WTC11 (cell line): ENCODE measurements at regions not wholly inside any gene's neighbourhood (a gene's known extent, or its start where the extent isn't known, plus 50 kb on each side); places are given as distances from the start of the nearest gene placed in this dataset.

Experiments used
- JUN ChIP-seq: sonication (generic); formaldehyde crosslinking; IDR thresholded peaks from 2 replicates; pipeline ENCODE4 v1.8.0; 2023; ENCODE audit warnings: mild to moderate bottlenecking, missing genetic modification reagents
- ZNF121 ChIP-seq: sonication (generic); formaldehyde crosslinking; IDR thresholded peaks from 2 replicates; pipeline ENCODE4 v1.8.0; 2023; ENCODE audit warnings: missing genetic modification reagents
- TF ChIP-seq, protein P1 (sequence below): fragments of 200-600 bp; IDR thresholded peaks from 2 replicates; pipeline ENCODE4 v1.8.0; 2022; ENCODE audit warnings: antibody characterized with exemption
- TF ChIP-seq, protein P2 (sequence below): sonication (generic); formaldehyde crosslinking; conservative IDR thresholded peaks from 2 replicates; pipeline ENCODE4 v1.8.1; 2022; ENCODE audit warnings: mild to moderate bottlenecking, missing genetic modification reagents
- TF ChIP-seq, protein P3 (sequence below): sonication (generic); formaldehyde crosslinking; IDR thresholded peaks from 2 replicates; pipeline ENCODE4 v1.8.0; 2022; ENCODE audit warnings: missing genetic modification reagents

DNA sequence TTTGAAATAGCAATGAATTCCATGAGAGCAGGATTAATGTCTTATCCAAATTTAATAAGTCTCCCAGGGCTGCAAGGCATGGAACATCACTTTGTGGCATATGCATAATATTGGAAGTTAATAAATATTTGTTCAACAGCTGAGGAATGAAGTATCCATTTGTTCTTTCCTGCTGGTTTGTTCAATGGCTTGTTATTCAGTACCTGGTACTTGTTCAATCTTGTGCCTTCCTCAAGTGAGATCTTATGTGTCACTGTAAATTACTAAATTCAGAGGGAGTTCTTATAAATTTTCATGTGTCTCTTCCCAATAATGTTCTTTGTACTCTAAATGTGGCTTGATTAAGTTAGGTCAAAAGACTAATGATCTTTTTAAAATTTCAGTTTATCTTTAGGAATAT lies 1105.5 kb upstream of the SPRY2 start:
- TF ChIP-seq ZNF121 (CRISPR knock-in tag) (no peak), JUN (CRISPR knock-in tag) (no peak)
- TF ChIP-seq, protein P1, sequence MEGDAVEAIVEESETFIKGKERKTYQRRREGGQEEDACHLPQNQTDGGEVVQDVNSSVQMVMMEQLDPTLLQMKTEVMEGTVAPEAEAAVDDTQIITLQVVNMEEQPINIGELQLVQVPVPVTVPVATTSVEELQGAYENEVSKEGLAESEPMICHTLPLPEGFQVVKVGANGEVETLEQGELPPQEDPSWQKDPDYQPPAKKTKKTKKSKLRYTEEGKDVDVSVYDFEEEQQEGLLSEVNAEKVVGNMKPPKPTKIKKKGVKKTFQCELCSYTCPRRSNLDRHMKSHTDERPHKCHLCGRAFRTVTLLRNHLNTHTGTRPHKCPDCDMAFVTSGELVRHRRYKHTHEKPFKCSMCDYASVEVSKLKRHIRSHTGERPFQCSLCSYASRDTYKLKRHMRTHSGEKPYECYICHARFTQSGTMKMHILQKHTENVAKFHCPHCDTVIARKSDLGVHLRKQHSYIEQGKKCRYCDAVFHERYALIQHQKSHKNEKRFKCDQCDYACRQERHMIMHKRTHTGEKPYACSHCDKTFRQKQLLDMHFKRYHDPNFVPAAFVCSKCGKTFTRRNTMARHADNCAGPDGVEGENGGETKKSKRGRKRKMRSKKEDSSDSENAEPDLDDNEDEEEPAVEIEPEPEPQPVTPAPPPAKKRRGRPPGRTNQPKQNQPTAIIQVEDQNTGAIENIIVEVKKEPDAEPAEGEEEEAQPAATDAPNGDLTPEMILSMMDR = no peak
- TF ChIP-seq, protein P2, sequence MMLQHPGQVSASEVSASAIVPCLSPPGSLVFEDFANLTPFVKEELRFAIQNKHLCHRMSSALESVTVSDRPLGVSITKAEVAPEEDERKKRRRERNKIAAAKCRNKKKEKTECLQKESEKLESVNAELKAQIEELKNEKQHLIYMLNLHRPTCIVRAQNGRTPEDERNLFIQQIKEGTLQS (CRISPR knock-in tag) = no peak
- TF ChIP-seq, protein P3, sequence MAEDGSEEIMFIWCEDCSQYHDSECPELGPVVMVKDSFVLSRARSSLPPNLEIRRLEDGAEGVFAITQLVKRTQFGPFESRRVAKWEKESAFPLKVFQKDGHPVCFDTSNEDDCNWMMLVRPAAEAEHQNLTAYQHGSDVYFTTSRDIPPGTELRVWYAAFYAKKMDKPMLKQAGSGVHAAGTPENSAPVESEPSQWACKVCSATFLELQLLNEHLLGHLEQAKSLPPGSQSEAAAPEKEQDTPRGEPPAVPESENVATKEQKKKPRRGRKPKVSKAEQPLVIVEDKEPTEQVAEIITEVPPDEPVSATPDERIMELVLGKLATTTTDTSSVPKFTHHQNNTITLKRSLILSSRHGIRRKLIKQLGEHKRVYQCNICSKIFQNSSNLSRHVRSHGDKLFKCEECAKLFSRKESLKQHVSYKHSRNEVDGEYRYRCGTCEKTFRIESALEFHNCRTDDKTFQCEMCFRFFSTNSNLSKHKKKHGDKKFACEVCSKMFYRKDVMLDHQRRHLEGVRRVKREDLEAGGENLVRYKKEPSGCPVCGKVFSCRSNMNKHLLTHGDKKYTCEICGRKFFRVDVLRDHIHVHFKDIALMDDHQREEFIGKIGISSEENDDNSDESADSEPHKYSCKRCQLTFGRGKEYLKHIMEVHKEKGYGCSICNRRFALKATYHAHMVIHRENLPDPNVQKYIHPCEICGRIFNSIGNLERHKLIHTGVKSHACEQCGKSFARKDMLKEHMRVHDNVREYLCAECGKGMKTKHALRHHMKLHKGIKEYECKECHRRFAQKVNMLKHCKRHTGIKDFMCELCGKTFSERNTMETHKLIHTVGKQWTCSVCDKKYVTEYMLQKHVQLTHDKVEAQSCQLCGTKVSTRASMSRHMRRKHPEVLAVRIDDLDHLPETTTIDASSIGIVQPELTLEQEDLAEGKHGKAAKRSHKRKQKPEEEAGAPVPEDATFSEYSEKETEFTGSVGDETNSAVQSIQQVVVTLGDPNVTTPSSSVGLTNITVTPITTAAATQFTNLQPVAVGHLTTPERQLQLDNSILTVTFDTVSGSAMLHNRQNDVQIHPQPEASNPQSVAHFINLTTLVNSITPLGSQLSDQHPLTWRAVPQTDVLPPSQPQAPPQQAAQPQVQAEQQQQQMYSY (CRISPR knock-in tag) = no peak
